Peyer's patch (tissue), 4 donors: ENCODE measurements at regions not wholly inside any gene's neighbourhood (a gene's known extent, or its start where the extent isn't known, plus 50 kb on each side); places are given as distances from the start of the nearest gene placed in this dataset.

ENCODE experiments used
- POLR2A ChIP-seq, 2 donors: fragments of 450-650 bp; IDR thresholded peaks; one replicate each; pipeline ENCODE4 v1.5.1; 2017; ENCODE audit warnings: antibody characterized with exemption in 2 of 2, mild to moderate bottlenecking in 2 of 2, moderate library complexity in 2 of 2
- TF ChIP-seq, protein P1 (sequence below), 6 experiments: fragments of 450-650 bp in 4 of 6; fragments of 200-600 bp in 2 of 6; sonication (generic) in 1 of 6; IDR thresholded peaks; one replicate each; pipeline ENCODE4 v1.5.1; 2017 to 2019; ENCODE audit warnings: antibody characterized with exemption in 6 of 6, mild to moderate bottlenecking in 3 of 6, moderate library complexity in 1 of 6

DNA sequence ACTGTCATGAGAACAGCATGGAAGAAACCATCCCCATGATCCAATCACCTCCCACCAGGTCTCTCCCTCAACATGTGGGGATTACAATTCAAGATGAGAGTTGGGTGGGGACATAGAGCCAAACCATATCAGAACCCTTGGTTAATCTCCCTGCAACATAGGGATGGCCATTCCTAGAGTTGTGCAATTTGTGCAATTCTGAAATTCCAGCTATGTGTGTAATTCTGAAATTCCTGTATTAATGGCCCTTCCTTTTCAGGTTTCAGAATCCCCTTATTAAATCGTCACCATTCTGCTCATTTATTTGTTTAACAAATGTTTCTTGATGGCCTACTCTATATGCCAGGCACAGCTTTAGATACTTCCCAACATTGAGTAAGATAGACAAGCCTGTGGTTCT, 282.6 kb downstream of the SMARCA2 start:
- no peak for TF ChIP-seq POLR2A (IDR thresholded peaks at IDR 0.05)
- TF ChIP-seq, protein P1, sequence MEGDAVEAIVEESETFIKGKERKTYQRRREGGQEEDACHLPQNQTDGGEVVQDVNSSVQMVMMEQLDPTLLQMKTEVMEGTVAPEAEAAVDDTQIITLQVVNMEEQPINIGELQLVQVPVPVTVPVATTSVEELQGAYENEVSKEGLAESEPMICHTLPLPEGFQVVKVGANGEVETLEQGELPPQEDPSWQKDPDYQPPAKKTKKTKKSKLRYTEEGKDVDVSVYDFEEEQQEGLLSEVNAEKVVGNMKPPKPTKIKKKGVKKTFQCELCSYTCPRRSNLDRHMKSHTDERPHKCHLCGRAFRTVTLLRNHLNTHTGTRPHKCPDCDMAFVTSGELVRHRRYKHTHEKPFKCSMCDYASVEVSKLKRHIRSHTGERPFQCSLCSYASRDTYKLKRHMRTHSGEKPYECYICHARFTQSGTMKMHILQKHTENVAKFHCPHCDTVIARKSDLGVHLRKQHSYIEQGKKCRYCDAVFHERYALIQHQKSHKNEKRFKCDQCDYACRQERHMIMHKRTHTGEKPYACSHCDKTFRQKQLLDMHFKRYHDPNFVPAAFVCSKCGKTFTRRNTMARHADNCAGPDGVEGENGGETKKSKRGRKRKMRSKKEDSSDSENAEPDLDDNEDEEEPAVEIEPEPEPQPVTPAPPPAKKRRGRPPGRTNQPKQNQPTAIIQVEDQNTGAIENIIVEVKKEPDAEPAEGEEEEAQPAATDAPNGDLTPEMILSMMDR (IDR thresholded peaks at IDR 0.05) = no peak
